HEK293T (cell line): ENCODE measurements at regions not wholly inside any gene's neighbourhood (a gene's known extent, or its start where the extent isn't known, plus 50 kb on each side); places are given as distances from the start of the nearest gene placed in this dataset.

Experiments
- FOXM1 ChIP-seq: fragments of 450-650 bp; IDR thresholded peaks from 2 replicates; pipeline ENCODE4 v1.6.1; 2017; ENCODE audit warnings: mild to moderate bottlenecking, borderline replicate concordance
- HDGF ChIP-seq: fragments of 450-650 bp; IDR thresholded peaks from 2 replicates; pipeline ENCODE4 v1.6.1; 2017; ENCODE audit warnings: antibody characterized with exemption, borderline replicate concordance
- L3MBTL2 ChIP-seq: fragments of 450-650 bp; conservative IDR thresholded peaks from 2 replicates; pipeline ENCODE4 v1.6.1; 2016; ENCODE audit warnings: mild to moderate bottlenecking
- NFRKB ChIP-seq: fragments of 450-650 bp; IDR thresholded peaks from 2 replicates; pipeline ENCODE4 v1.6.1; 2016; ENCODE audit warnings: mild to moderate bottlenecking, moderate library complexity
- TF ChIP-seq, protein P1 (sequence below): fragments of 450-650 bp; IDR thresholded peaks from 2 replicates; pipeline ENCODE4 v1.6.1; 2016

DNA sequence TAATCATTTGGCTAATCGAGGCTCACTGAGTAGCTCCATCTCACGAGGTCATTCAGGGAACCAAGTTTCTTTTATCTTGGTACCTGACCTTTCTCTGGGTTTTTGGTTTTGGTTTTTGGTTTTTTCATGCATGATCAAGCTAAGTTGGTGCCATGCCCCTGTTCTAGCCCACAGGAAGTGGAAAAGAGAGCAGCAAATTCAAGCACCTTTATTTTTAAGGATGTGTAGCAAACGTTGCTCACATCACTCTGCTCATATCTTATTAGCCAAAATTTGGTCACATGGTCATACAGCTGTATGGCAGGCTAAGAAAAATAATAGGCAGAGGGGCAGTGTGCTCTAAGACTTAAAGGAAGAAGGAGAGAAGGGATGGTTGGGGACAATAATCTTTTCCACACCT is 593.5 kb downstream of the DIAPH3 start:
- TF ChIP-seq, protein P1, sequence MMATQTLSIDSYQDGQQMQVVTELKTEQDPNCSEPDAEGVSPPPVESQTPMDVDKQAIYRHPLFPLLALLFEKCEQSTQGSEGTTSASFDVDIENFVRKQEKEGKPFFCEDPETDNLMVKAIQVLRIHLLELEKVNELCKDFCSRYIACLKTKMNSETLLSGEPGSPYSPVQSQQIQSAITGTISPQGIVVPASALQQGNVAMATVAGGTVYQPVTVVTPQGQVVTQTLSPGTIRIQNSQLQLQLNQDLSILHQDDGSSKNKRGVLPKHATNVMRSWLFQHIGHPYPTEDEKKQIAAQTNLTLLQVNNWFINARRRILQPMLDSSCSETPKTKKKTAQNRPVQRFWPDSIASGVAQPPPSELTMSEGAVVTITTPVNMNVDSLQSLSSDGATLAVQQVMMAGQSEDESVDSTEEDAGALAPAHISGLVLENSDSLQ: no peak
- no peak for TF ChIP-seq L3MBTL2
- no peak for TF ChIP-seq FOXM1
- TF ChIP-seq HDGF: no peak
- no peak for TF ChIP-seq NFRKB
